ENCODE measurements at regions not wholly inside any gene's neighbourhood (a gene's known extent, or its start where the extent isn't known, plus 50 kb on each side); places are given as distances from the start of the nearest gene placed in this dataset.

GRCh38 chr4:67204441-67204840, 340.9 kb downstream of the CENPC start:
- Histone ChIP-seq H2AFZ (ENCODE audit: low read depth) (no peak overlapping the region), H3K4me3 (ENCODE audit: low read depth in 2 of 2, low read length in 1 of 2) (no peak overlapping the region), H3K79me2 (ENCODE audit: insufficient read depth) (no peaks in the 10 kb centered on the region), H3K9me2 (no peaks in the 10 kb centered on the region), H3K4me1 (ENCODE audit: control insufficient read depth in 1 of 2, insufficient read depth in 2 of 2, low read depth in 1 of 2, low read length in 1 of 2) (no peaks in the 10 kb centered on the region), H3K36me3 (replicated peaks in 1 of 2; ENCODE audit: control insufficient read depth in 1 of 2, insufficient read depth in 2 of 2, low read length in 1 of 2) (no peaks in the 10 kb centered on the region), H3K27ac (ENCODE audit: low read depth in 2 of 2, low read length in 1 of 2) (no peak overlapping the region), H3K4me2 (no peak overlapping the region), H3F3A (replicated peaks; ENCODE audit: insufficient read depth) (no peaks in the 10 kb centered on the region), H3K9ac (no peak overlapping the region), H4K20me1 (ENCODE audit: insufficient read depth) (no peaks in the 10 kb centered on the region), H3K9me3 (no peaks in the 10 kb centered on the region), H3K27me3 (ENCODE audit: insufficient read depth) (no peaks in the 10 kb centered on the region)
- POLR2A ChIA-PET, result no interaction called here
- no peak for DNase-seq
- TF ChIP-seq ZBTB33 (IDR thresholded peaks at IDR 0.05; ENCODE audit: borderline replicate concordance, low read depth) (no peak), REST (IDR thresholded peaks at IDR 0.05; ENCODE audit: low read depth, low read length) (no peak), YY1 (IDR thresholded peaks at IDR 0.05; ENCODE audit: low read depth) (no peak), SIN3A (IDR thresholded peaks at IDR 0.05; ENCODE audit: borderline replicate concordance, low read depth, low read length) (no peak)
- CTCF ChIA-PET, result no interaction called here

DNA sequence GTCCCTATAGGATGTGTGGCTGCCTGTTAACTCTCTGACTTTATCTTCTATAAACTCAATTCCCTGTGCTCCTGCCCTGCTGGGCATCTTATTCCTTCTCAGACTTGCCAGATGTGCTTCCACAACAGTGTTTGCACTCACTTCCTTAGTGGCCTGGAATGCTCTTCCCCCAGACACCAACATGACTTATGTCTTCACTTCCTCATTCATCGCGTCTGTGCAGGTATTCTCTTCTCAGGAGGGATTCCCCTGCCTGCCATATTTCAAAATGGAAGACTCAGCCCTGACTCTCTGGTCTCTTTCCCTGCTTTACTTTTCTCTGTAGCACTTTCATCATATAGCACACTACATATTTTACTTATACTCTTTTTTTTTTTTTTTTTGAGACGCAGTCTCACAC, 344.0 kb downstream of the CENPC start:
- ChIA-PET CTCF (no interaction called here), POLR2A (no interaction called here)
- H4K20me1 ChIP-seq (ENCODE audit: insufficient read depth), result no peaks in the 10 kb centered on the region
- no peak overlapping the region for H3K9ac ChIP-seq
- H3K9me3 ChIP-seq, result no peaks in the 10 kb centered on the region
- DNase-seq, result no peak
- no peaks in the 10 kb centered on the region for H3K27me3 ChIP-seq (ENCODE audit: insufficient read depth)
- 34% methylated on average over 3 of the region's 3 CpGs for WGBS (ENCODE audit: low lambda C conversion rate)
- no peaks in the 10 kb centered on the region for H3K4me1 ChIP-seq (ENCODE audit: control insufficient read depth in 1 of 2, insufficient read depth in 2 of 2, low read depth in 1 of 2, low read length in 1 of 2)
- no peaks in the 10 kb centered on the region for H3K36me3 ChIP-seq (replicated peaks in 1 of 2; ENCODE audit: control insufficient read depth in 1 of 2, insufficient read depth in 2 of 2, low read length in 1 of 2)
- no peak overlapping the region for H3K4me2 ChIP-seq
- no peak overlapping the region for H3K4me3 ChIP-seq (ENCODE audit: low read depth in 2 of 2, low read length in 1 of 2)
- H3K27ac ChIP-seq (ENCODE audit: low read depth in 2 of 2, low read length in 1 of 2), result no peak overlapping the region
- no peaks in the 10 kb centered on the region for H3F3A ChIP-seq (replicated peaks; ENCODE audit: insufficient read depth)
- H2AFZ ChIP-seq (ENCODE audit: low read depth), result no peak overlapping the region
- no peaks in the 10 kb centered on the region for H3K9me2 ChIP-seq
- no peaks in the 10 kb centered on the region for H3K79me2 ChIP-seq (ENCODE audit: insufficient read depth)
- TF ChIP-seq PBX3 (IDR thresholded peaks at IDR 0.05) (no peak), JUND (IDR thresholded peaks at IDR 0.05) (no peak), FOSL2 (IDR thresholded peaks at IDR 0.05; ENCODE audit: borderline replicate concordance, low read depth) (no peak), TAF1 (IDR thresholded peaks at IDR 0.05; ENCODE audit: borderline replicate concordance, low read depth, low read length) (no peak), ZBTB33 (IDR thresholded peaks at IDR 0.05; ENCODE audit: borderline replicate concordance, low read depth) (no peak), FOXJ3 (CRISPR knock-in tag; IDR thresholded peaks at IDR 0.05) (no peak), GATA2 (CRISPR knock-in tag; IDR thresholded peaks at IDR 0.05) (no peak), EP300 (IDR thresholded peaks at IDR 0.05; ENCODE audit: borderline replicate concordance in 1 of 2, low read depth in 1 of 2, low read length in 1 of 2) (no peak), IRF3 (IDR thresholded peaks at IDR 0.05; ENCODE audit: low read depth, low read length) (no peak), TEAD4 (IDR thresholded peaks at IDR 0.05; ENCODE audit: borderline replicate concordance, insufficient read depth) (no peak), ELF1 (IDR thresholded peaks at IDR 0.05) (no peak)
- TF ChIP-seq, protein P1, sequence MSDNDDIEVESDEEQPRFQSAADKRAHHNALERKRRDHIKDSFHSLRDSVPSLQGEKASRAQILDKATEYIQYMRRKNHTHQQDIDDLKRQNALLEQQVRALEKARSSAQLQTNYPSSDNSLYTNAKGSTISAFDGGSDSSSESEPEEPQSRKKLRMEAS (IDR thresholded peaks at IDR 0.05; ENCODE audit: low read depth), result no peak
- TF ChIP-seq, protein P2, sequence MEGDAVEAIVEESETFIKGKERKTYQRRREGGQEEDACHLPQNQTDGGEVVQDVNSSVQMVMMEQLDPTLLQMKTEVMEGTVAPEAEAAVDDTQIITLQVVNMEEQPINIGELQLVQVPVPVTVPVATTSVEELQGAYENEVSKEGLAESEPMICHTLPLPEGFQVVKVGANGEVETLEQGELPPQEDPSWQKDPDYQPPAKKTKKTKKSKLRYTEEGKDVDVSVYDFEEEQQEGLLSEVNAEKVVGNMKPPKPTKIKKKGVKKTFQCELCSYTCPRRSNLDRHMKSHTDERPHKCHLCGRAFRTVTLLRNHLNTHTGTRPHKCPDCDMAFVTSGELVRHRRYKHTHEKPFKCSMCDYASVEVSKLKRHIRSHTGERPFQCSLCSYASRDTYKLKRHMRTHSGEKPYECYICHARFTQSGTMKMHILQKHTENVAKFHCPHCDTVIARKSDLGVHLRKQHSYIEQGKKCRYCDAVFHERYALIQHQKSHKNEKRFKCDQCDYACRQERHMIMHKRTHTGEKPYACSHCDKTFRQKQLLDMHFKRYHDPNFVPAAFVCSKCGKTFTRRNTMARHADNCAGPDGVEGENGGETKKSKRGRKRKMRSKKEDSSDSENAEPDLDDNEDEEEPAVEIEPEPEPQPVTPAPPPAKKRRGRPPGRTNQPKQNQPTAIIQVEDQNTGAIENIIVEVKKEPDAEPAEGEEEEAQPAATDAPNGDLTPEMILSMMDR (IDR thresholded peaks at IDR 0.05), result no peak

Measured in SK-N-SH (cell line).